Stimulated activated CD4-positive, alpha-beta T cell treated with anti-CD3 and anti-CD28 coated beads, Interleukin-1b, Interleukin-23, amount 100 ng/mL, for 48 hours (primary cell): ENCODE measurements at regions not wholly inside any gene's neighbourhood (a gene's known extent, or its start where the extent isn't known, plus 50 kb on each side); places are given as distances from the start of the nearest gene placed in this dataset.

Experiments used
- DNase-seq: peaks from one replicate; pipeline ENCODE4 v3.0.0-alpha.2; 2020

DNA sequence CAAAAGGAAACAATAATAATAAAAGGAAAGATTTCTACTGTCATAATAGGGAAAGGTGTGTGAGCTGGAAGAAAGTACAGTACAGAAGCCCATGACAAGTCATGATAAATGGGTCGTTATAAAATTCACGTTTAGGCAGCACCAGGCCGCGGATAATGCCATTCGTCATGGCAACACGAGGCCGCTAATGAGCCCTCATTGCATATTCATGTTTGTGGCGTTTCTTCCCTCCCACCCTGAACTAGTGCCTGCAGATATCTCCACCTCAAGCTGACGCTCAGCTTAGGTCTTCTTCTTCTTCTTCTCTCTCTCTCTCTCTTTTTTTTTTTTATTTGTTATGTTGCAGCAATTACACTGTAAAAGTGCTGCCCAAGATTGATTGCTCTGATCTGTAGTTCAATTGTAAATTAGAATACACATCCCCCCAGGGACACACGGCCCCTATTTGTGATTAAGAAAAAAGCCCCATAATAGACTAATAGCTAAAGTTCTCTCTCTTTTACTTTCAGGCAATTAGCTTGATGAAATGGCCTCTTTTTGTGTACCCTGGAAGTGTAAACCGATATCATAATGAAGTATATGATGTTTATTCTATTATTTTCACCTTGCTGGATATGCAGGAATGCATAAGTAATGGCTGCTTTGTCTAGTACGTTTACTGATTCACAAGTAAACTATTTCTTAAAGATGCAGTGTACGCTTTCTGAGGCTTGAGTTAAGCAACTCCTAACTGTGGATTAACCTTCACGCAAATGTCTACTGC, 61.9 kb upstream of the NR2F2 start:
- DNase-seq: no peak

DNA sequence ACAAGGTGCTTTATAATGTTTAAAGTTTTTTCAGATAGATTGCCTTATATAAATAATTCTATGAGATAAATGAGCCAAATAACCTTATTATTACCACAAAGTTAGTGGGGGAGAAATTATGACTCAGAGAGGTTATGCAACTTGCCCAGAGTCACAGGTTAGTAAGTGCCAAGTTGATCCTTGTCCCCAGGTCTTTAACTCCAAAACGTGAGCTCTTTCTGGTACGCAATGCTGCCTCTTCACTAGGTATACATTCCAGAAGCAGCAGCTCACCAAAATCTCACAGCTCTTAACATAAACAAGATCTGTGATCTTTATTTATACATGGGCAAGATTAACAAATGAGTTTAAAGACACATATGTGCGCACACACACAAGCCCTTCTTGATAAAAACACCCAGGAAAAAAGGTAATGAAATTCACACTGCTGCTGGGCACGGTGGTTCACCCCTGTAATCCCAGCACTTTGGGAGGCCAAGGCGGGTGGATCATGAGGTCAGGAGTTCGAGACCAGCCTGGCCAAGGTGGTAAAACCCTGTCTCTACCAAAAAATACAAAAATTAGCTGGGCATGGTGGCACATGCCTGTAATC, 59.8 kb upstream of the NR2F2 start:
- no peak for DNase-seq

DNA sequence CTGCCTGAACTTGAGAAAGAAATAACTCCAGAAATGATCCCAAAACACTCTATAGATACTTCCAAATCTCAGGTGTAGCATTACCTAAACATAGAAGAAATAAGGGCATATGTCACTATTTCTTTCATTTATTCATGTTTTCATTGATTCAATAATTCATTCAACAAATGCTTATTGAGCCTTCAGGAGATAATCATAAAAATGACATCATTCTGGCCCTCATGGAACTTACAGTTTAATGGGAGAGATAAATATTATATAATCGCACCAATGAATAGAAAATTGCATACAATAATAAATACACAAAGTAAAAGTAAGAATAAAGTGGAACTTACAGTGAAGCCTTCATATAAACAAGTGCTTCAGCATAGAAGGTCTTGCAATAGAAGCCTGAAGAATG, 58.1 kb upstream of the NR2F2 start:
- no peak for DNase-seq

DNA sequence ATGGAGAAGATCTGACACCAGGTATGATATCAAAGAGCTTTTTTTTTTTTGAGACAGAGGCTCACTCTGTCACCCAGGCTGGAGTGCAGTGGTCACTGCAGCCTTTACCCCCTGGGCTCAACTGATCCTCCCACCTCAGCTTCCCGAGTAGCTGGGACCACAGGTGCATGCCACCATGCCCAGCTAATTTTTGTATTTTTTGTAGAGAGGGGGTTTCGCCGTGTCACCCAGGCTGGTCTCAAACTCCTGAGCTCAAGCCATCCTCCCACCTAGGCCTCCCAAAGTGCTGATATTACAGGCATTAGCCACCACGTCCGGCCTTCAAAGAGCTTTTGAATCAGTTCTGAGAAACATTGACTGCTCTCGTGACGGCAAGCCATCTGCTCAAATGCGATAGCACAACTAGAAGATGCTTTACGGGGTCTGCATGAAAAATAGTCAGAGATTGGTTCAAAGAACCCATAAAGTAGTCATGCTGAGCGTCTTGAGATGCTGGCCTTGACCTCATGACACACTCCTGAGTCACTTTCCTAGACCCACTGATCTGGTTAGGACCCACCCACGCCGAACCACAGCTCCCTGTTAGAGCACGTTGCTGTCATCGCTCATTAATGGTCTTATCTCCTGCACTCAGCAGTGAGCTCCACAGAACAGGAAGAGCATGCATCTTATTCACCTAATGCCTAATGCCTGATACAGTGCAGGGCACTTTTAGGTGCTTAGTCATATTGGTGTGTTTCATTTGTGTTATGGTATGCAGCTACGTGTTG, 57.0 kb upstream of the NR2F2 start:
- DNase-seq: peak; percentile 24

DNA sequence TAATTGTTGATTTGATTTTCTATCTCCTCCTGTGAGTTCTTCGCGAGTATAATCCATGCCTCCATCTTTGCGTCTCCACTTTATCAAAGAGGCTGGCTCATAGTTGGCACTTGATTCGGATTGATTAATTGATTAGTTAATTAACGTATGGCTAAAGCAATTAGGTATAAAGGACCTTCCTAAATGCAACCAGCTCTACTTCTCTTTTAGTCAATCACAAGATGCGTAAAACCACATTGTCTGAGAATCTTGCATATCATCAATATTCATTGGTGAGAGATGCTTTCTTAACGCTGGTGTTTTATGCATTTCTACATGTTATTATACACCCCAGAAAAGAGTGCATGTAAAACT, 56.4 kb upstream of the NR2F2 start:
- DNase-seq: no peak

DNA sequence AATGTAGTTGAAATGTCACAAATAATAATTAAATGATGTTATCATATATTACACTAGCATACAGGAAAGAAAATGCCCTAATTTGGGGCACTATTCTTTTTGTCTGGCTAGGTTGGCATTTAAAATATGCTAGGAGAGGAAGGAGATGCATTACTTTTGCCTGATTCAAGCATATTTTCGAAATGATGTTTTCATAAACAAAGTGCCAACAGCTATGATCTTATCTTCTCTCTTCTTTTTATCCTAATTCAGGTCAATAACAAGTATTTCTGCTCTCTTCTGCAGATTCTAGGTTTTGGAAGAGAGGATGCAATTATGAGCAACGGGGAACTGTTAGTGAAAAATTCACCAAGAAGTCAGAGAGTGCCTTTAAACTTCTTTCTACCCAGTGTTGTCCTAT, 55.8 kb upstream of the NR2F2 start:
- no peak for DNase-seq

DNA sequence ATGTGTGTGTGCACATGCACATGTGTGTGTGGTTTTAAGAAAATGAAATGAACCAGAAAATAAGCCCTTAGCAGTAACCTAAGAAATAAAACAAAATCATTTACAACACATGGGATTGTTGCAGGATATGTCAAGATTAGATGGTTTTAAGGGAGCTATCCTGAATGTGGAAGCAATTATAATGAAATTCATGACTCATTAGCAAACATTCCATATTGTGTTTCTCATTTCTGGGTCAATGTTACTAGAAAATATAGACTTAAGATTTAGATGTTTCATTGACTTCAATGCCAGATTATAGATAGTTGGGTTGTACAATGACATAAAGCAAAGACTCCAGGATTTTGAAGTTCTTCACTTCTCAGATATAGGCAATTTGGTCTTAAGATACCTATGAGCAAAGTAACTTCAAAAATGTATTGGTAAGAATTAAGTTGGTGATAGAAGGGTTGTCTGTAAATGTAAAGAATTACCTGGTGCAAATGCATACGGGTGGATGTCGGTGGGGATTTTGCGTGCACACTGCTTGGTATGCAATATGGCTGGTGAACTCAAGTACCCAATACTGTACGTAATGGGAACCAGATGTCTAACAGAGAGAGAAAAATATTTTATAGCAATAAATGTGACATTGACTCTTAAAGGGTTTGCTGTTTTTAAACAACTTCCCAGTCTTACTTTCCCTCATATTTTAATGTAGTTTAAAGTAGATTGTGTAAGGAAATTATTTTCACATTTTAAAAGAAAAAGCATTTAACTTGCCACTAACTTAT, 53.9 kb upstream of the NR2F2 start:
- DNase-seq: no peak
